GM23338 (cell line): ENCODE measurements at regions not wholly inside any gene's neighbourhood (a gene's known extent, or its start where the extent isn't known, plus 50 kb on each side); places are given as distances from the start of the nearest gene placed in this dataset.

Experiments used
- ATAC-seq: fragments of 200-7000 bp; cut with Tn5 transposase; 3 replicates; pipeline ENCODE4 v1.9.1; 2020
- DNase-seq: peaks from one replicate; pipeline ENCODE4 v3.0.0-alpha.2; 2015; ENCODE audit warnings: low spot score
- H2AFZ ChIP-seq: fragments of 200-600 bp; sonication (generic); 2 replicates; pipeline ENCODE4 v1.8.0; 2016; ENCODE audit warnings: antibody characterized with exemption, mild to moderate bottlenecking, moderate library complexity
- H3F3A ChIP-seq: fragments of 200-600 bp; sonication (generic); replicated peaks from 2 replicates; pipeline ENCODE4 v1.8.0; 2017; ENCODE audit warnings: antibody characterized with exemption, mixed run types, low read depth
- H3K27ac ChIP-seq: fragments of 200-600 bp; sonication (generic); 2 replicates; pipeline ENCODE4 v1.6.1; 2016; ENCODE audit warnings: low read depth
- H3K27me3 ChIP-seq: fragments of 200-600 bp; sonication (generic); 2 replicates; pipeline ENCODE4 v1.8.0; 2016; ENCODE audit warnings: mild to moderate bottlenecking, mixed run types, moderate library complexity; ENCODE audit not compliant: insufficient read depth
- H3K36me3 ChIP-seq: fragments of 200-600 bp; sonication (generic); 2 replicates; pipeline ENCODE4 v1.8.0; 2016; ENCODE audit warnings: mild to moderate bottlenecking; ENCODE audit not compliant: insufficient read depth
- H3K4me1 ChIP-seq: fragments of 200-600 bp; sonication (generic); 2 replicates; pipeline ENCODE4 v1.8.0; 2016; ENCODE audit warnings: mild to moderate bottlenecking, moderate library complexity; ENCODE audit not compliant: insufficient read depth
- H3K4me2 ChIP-seq: fragments of 200-600 bp; sonication (generic); 2 replicates; pipeline ENCODE4 v1.7.1; 2017; ENCODE audit warnings: mixed run types
- H3K4me3 ChIP-seq: fragments of 200-600 bp; sonication (generic); 2 replicates; pipeline ENCODE4 v1.6.1; 2016; ENCODE audit warnings: mixed run types
- H3K79me2 ChIP-seq: fragments of 200-600 bp; sonication (generic); replicated peaks from 2 replicates; pipeline ENCODE4 v1.8.0; 2017; ENCODE audit warnings: mild to moderate bottlenecking; ENCODE audit not compliant: insufficient read depth
- H3K9me2 ChIP-seq: fragments of 200-600 bp; sonication (generic); 2 replicates; pipeline ENCODE4 v1.8.0; 2017; ENCODE audit not compliant: insufficient read depth
- H4K20me1 ChIP-seq: fragments of 200-600 bp; sonication (generic); replicated peaks from 2 replicates; pipeline ENCODE4 v1.8.0; 2017; ENCODE audit warnings: mild to moderate bottlenecking; ENCODE audit not compliant: insufficient read depth
- H3K27ac Mint-ChIP-seq: 2 replicates; pipeline ENCODE4 v1.8.0; 2020; ENCODE audit warnings: inconsistent platforms, mild to moderate bottlenecking, moderate library complexity, mixed read lengths
- H3K27me3 Mint-ChIP-seq: 3 replicates; pipeline ENCODE4 v1.8.0; 2022; ENCODE audit warnings: low read depth, mild to moderate bottlenecking, moderate library complexity, mixed read lengths, inconsistent platforms; ENCODE audit not compliant: insufficient read depth, poor library complexity
- H3K36me3 Mint-ChIP-seq: 3 replicates; pipeline ENCODE4 v1.8.0; 2021; ENCODE audit warnings: low read depth, mild to moderate bottlenecking, inconsistent platforms, moderate library complexity, mixed read lengths
- H3K4me1 Mint-ChIP-seq: 3 replicates; pipeline ENCODE4 v1.8.0; 2020; ENCODE audit warnings: mild to moderate bottlenecking, inconsistent platforms, mixed read lengths
- H3K4me3 Mint-ChIP-seq: 3 replicates; pipeline ENCODE4 v1.8.0; 2021; ENCODE audit warnings: moderate library complexity, mild to moderate bottlenecking, inconsistent platforms, mixed read lengths
- H3K9me3 Mint-ChIP-seq: 3 replicates; pipeline ENCODE4 v1.8.0; 2020; ENCODE audit warnings: moderate library complexity, mild to moderate bottlenecking, inconsistent platforms, mixed read lengths
- CREB1 ChIP-seq: fragments of 250-450 bp; sonication (Bioruptor Pico); IDR thresholded peaks from 2 replicates; pipeline ENCODE4 v1.5.0; 2020; ENCODE audit warnings: low read depth, mild to moderate bottlenecking, moderate library complexity
- EZH2 ChIP-seq: fragments of 200-600 bp; sonication (generic); IDR thresholded peaks from one replicate; pipeline ENCODE4 v1.8.0; 2017; ENCODE audit warnings: antibody characterized with exemption, mild to moderate bottlenecking, low read depth; ENCODE audit not compliant: unreplicated experiment
- EZH2phosphoT487 ChIP-seq: fragments of 200-600 bp; sonication (generic); IDR thresholded peaks from one replicate; pipeline ENCODE4 v1.8.1; 2018; ENCODE audit warnings: antibody characterized with exemption; ENCODE audit not compliant: unreplicated experiment
- JUNB ChIP-seq: IDR thresholded peaks from one replicate; pipeline ENCODE4 v1.6.1; 2016; ENCODE audit warnings: antibody characterized with exemption; ENCODE audit not compliant: unreplicated experiment
- POLR2AphosphoS5 ChIP-seq: IDR thresholded peaks from 2 replicates; pipeline ENCODE4 v1.6.1; 2016; ENCODE audit warnings: antibody characterized with exemption, low read depth
- STAT1 ChIP-seq: IDR thresholded peaks from one replicate; pipeline ENCODE4 v1.6.1; 2016; ENCODE audit warnings: antibody characterized with exemption; ENCODE audit not compliant: unreplicated experiment
- ZNF114 ChIP-seq: fragments of 250-450 bp; sonication (Bioruptor Pico); IDR thresholded peaks from 2 replicates; pipeline ENCODE4 v1.5.0; 2020; ENCODE audit warnings: mild to moderate bottlenecking, moderate library complexity
- ZNF331 ChIP-seq: fragments of 250-450 bp; sonication (Bioruptor Pico); IDR thresholded peaks from 2 replicates; pipeline ENCODE4 v1.5.0; 2020; ENCODE audit warnings: low read depth, mild to moderate bottlenecking, moderate library complexity
- TF ChIP-seq, protein P1 (sequence below): IDR thresholded peaks from one replicate; pipeline ENCODE4 v1.6.1; 2018; ENCODE audit warnings: antibody characterized with exemption; ENCODE audit not compliant: unreplicated experiment
- TF ChIP-seq, protein P2 (sequence below): IDR thresholded peaks from 2 replicates; pipeline ENCODE4 v1.6.1; 2016; ENCODE audit warnings: antibody characterized with exemption
- TF ChIP-seq, protein P3 (sequence below), 2 experiments: fragments of 200-600 bp in 1 of 2; sonication (generic) in 1 of 2; conservative IDR thresholded peaks; 2 replicates each; pipeline versions ENCODE4 v1.5.1 to v1.6.1; 2016 to 2017; ENCODE audit warnings: antibody characterized with exemption in 2 of 2, low read depth in 2 of 2, mild to moderate bottlenecking in 2 of 2, moderate library complexity in 1 of 2
- TF ChIP-seq, protein P4 (sequence below): fragments of 250-450 bp; sonication (Bioruptor Pico); IDR thresholded peaks from 2 replicates; pipeline ENCODE4 v1.5.0; 2020; ENCODE audit warnings: mild to moderate bottlenecking, moderate library complexity

DNA sequence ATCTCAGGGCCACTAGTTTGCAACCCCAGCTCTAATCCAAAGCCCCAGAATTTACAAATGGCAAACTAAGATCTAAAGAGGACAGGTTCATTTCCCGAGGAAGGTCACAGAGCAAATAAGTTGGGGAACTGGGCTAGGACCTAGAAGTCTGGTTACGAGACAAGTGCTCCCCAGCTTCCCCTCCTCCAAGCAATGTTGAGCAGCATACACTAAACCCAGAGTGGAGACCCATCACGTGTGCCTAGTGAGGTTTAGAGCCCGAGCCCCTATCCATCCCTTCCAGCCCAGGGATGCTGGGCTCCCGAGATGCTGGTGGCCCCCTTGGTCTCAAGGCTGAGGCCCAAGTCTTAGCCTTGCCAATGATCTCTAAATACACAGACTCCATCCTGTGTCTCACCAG, 209.5 kb upstream of the ZMIZ1 start (continued):
- TF ChIP-seq, protein P1, sequence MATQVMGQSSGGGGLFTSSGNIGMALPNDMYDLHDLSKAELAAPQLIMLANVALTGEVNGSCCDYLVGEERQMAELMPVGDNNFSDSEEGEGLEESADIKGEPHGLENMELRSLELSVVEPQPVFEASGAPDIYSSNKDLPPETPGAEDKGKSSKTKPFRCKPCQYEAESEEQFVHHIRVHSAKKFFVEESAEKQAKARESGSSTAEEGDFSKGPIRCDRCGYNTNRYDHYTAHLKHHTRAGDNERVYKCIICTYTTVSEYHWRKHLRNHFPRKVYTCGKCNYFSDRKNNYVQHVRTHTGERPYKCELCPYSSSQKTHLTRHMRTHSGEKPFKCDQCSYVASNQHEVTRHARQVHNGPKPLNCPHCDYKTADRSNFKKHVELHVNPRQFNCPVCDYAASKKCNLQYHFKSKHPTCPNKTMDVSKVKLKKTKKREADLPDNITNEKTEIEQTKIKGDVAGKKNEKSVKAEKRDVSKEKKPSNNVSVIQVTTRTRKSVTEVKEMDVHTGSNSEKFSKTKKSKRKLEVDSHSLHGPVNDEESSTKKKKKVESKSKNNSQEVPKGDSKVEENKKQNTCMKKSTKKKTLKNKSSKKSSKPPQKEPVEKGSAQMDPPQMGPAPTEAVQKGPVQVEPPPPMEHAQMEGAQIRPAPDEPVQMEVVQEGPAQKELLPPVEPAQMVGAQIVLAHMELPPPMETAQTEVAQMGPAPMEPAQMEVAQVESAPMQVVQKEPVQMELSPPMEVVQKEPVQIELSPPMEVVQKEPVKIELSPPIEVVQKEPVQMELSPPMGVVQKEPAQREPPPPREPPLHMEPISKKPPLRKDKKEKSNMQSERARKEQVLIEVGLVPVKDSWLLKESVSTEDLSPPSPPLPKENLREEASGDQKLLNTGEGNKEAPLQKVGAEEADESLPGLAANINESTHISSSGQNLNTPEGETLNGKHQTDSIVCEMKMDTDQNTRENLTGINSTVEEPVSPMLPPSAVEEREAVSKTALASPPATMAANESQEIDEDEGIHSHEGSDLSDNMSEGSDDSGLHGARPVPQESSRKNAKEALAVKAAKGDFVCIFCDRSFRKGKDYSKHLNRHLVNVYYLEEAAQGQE = no peak
- TF ChIP-seq ZNF331 (CRISPR knock-in tag) (no peak), JUNB (no peak), STAT1 (no peak), ZNF114 (CRISPR knock-in tag) (no peak)
- TF ChIP-seq, protein P2, sequence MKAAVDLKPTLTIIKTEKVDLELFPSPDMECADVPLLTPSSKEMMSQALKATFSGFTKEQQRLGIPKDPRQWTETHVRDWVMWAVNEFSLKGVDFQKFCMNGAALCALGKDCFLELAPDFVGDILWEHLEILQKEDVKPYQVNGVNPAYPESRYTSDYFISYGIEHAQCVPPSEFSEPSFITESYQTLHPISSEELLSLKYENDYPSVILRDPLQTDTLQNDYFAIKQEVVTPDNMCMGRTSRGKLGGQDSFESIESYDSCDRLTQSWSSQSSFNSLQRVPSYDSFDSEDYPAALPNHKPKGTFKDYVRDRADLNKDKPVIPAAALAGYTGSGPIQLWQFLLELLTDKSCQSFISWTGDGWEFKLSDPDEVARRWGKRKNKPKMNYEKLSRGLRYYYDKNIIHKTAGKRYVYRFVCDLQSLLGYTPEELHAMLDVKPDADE = no peak

DNA sequence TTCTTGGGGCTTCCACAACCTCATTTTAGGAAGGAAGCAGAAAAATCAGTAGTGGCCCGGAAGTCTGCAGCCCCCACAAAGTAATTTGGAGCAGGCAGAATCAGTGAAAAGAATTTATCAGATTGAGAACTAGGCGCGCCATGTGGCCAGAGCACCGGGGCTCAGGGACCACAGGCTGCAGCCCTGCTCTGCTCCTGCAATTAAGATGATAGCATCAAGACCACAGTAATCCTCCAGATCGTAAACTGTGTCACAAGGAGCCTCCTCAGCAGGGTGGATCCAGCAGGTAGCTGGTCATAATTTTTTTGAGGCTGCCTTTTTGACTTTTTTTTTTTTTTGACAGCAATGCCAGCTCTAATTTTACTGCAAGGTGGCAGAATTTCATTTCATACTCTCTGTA, 209.0 kb upstream of the ZMIZ1 start:
- Histone ChIP-seq H4K20me1 (no peaks in the 10 kb centered on the region), H3K27ac (no peak overlapping the region), H3K4me2 (no peak overlapping the region), H3K9me2 (no peaks in the 10 kb centered on the region), H3K27me3 (no peaks in the 10 kb centered on the region), H3K79me2 (no peaks in the 10 kb centered on the region), H3K4me3 (no peak overlapping the region), H3F3A (no peaks in the 10 kb centered on the region), H3K36me3 (no peaks in the 10 kb centered on the region), H2AFZ (no peak overlapping the region), H3K4me1 (no peaks in the 10 kb centered on the region)
- DNase-seq (no peak), ATAC-seq (no peak)
- Mint-ChIP-seq H3K27me3 (peaks cover 6% of the 10 kb centered on the region), H3K27ac (no peak overlapping the region), H3K4me3 (no peak overlapping the region), H3K9me3 (no peaks in the 10 kb centered on the region), H3K4me1 (peaks cover 11% of the 10 kb centered on the region), H3K36me3 (no peaks in the 10 kb centered on the region)
- TF ChIP-seq POLR2AphosphoS5 (no peak), EZH2phosphoT487 (no peak), ZNF114 (CRISPR knock-in tag) (no peak), JUNB (no peak), EZH2 (no peak), STAT1 (no peak), CREB1 (CRISPR knock-in tag) (no peak)
- TF ChIP-seq, protein P3, sequence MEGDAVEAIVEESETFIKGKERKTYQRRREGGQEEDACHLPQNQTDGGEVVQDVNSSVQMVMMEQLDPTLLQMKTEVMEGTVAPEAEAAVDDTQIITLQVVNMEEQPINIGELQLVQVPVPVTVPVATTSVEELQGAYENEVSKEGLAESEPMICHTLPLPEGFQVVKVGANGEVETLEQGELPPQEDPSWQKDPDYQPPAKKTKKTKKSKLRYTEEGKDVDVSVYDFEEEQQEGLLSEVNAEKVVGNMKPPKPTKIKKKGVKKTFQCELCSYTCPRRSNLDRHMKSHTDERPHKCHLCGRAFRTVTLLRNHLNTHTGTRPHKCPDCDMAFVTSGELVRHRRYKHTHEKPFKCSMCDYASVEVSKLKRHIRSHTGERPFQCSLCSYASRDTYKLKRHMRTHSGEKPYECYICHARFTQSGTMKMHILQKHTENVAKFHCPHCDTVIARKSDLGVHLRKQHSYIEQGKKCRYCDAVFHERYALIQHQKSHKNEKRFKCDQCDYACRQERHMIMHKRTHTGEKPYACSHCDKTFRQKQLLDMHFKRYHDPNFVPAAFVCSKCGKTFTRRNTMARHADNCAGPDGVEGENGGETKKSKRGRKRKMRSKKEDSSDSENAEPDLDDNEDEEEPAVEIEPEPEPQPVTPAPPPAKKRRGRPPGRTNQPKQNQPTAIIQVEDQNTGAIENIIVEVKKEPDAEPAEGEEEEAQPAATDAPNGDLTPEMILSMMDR (conservative IDR thresholded peaks at IDR 0.05; ENCODE audit: low read depth in 2 of 2) = no peak
- TF ChIP-seq, protein P2 = no peak
- TF ChIP-seq, protein P4, sequence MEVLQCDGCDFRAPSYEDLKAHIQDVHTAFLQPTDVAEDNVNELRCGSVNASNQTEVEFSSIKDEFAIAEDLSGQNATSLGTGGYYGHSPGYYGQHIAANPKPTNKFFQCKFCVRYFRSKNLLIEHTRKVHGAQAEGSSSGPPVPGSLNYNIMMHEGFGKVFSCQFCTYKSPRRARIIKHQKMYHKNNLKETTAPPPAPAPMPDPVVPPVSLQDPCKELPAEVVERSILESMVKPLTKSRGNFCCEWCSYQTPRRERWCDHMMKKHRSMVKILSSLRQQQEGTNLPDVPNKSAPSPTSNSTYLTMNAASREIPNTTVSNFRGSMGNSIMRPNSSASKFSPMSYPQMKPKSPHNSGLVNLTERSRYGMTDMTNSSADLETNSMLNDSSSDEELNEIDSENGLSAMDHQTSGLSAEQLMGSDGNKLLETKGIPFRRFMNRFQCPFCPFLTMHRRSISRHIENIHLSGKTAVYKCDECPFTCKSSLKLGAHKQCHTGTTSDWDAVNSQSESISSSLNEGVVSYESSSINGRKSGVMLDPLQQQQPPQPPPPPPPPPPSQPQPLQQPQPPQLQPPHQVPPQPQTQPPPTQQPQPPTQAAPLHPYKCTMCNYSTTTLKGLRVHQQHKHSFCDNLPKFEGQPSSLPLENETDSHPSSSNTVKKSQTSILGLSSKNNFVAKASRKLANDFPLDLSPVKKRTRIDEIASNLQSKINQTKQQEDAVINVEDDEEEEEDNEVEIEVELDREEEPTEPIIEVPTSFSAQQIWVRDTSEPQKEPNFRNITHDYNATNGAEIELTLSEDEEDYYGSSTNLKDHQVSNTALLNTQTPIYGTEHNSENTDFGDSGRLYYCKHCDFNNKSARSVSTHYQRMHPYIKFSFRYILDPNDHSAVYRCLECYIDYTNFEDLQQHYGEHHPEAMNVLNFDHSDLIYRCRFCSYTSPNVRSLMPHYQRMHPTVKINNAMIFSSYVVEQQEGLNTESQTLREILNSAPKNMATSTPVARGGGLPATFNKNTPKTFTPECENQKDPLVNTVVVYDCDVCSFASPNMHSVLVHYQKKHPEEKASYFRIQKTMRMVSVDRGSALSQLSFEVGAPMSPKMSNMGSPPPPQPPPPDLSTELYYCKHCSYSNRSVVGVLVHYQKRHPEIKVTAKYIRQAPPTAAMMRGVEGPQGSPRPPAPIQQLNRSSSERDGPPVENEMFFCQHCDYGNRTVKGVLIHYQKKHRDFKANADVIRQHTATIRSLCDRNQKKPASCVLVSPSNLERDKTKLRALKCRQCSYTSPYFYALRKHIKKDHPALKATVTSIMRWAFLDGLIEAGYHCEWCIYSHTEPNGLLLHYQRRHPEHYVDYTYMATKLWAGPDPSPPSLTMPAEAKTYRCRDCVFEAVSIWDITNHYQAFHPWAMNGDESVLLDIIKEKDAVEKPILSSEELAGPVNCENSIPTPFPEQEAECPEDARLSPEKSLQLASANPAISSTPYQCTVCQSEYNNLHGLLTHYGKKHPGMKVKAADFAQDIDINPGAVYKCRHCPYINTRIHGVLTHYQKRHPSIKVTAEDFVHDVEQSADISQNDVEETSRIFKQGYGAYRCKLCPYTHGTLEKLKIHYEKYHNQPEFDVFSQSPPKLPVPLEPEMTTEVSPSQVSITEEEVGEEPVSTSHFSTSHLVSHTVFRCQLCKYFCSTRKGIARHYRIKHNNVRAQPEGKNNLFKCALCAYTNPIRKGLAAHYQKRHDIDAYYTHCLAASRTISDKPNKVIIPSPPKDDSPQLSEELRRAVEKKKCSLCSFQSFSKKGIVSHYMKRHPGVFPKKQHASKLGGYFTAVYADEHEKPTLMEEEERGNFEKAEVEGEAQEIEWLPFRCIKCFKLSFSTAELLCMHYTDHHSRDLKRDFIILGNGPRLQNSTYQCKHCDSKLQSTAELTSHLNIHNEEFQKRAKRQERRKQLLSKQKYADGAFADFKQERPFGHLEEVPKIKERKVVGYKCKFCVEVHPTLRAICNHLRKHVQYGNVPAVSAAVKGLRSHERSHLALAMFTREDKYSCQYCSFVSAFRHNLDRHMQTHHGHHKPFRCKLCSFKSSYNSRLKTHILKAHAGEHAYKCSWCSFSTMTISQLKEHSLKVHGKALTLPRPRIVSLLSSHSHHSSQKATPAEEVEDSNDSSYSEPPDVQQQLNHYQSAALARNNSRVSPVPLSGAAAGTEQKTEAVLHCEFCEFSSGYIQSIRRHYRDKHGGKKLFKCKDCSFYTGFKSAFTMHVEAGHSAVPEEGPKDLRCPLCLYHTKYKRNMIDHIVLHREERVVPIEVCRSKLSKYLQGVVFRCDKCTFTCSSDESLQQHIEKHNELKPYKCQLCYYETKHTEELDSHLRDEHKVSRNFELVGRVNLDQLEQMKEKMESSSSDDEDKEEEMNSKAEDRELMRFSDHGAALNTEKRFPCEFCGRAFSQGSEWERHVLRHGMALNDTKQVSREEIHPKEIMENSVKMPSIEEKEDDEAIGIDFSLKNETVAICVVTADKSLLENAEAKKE (CRISPR knock-in tag) = no peak
